ENCODE measurements at regions not wholly inside any gene's neighbourhood (a gene's known extent, or its start where the extent isn't known, plus 50 kb on each side); places are given as distances from the start of the nearest gene placed in this dataset.

GRCh38 chr15:62607643-62608042 lies 434.9 kb upstream of the TPM1 start:
- TF ChIP-seq CTCF (conservative IDR thresholded peaks at IDR 0.05), result no peak
- TF ChIP-seq EZH2 (IDR thresholded peaks at IDR 0.05; ENCODE audit: low read depth), result no peak
